ENCODE measurements at regions not wholly inside any gene's neighbourhood (a gene's known extent, or its start where the extent isn't known, plus 50 kb on each side); places are given as distances from the start of the nearest gene placed in this dataset.

GRCh38 chr10:121240556-121240955, 357.7 kb downstream of the FGFR2 start:
- no peak for TF ChIP-seq TAF1 (IDR thresholded peaks at IDR 0.05; ENCODE audit: low read depth)
- TF ChIP-seq SMC3 (conservative IDR thresholded peaks at IDR 0.05; ENCODE audit: poor library complexity), result no peak
- no peak for TF ChIP-seq RAD21 (conservative IDR thresholded peaks at IDR 0.05)
- TF ChIP-seq REST (IDR thresholded peaks at IDR 0.05; ENCODE audit: borderline replicate concordance), result no peak
- TF ChIP-seq CTCF (IDR thresholded peaks at IDR 0.05; ENCODE audit: poor library complexity, severe bottlenecking), result no peak
- no peak for TF ChIP-seq EZH2 (IDR thresholded peaks at IDR 0.05; ENCODE audit: borderline replicate concordance, insufficient read depth, low read length, poor library complexity, severe bottlenecking)
- no peak for TF ChIP-seq EP300 (conservative IDR thresholded peaks at IDR 0.05; ENCODE audit: poor library complexity, severe bottlenecking)
- Histone ChIP-seq H3K79me2 (replicated peaks; ENCODE audit: insufficient read depth, low read length) (no peaks in the 10 kb centered on the region), H3K36me3 (ENCODE audit: insufficient read depth, low read length) (no peaks in the 10 kb centered on the region), H3F3A (ENCODE audit: insufficient read depth, low read length, poor library complexity, severe bottlenecking) (no peaks in the 10 kb centered on the region), H4K20me1 (ENCODE audit: insufficient read depth) (no peaks in the 10 kb centered on the region), H3K9me3 (ENCODE audit: low read length) (no peaks in the 10 kb centered on the region), H3K27ac (ENCODE audit: low read length) (no peak overlapping the region), H3K27me3 (ENCODE audit: insufficient read depth, low read depth, low read length) (no peaks in the 10 kb centered on the region), H3K9me2 (ENCODE audit: insufficient read depth, low read length) (no peaks in the 10 kb centered on the region), H3K9ac (ENCODE audit: low read length) (no peak overlapping the region), H3K4me2 (ENCODE audit: low read length) (no peak overlapping the region), H3K4me3 (ENCODE audit: low read length) (no peak overlapping the region), H2AFZ (ENCODE audit: low read depth, low read length) (no peak overlapping the region)

- TF ChIP-seq MXI1 (conservative IDR thresholded peaks at IDR 0.05; ENCODE audit: poor library complexity, severe bottlenecking) (no peak), TAF1 (IDR thresholded peaks at IDR 0.05; ENCODE audit: low read depth) (no peak), RAD21 (conservative IDR thresholded peaks at IDR 0.05) (no peak), SMC3 (conservative IDR thresholded peaks at IDR 0.05; ENCODE audit: poor library complexity) (no peak), POLR2AphosphoS5 (IDR thresholded peaks at IDR 0.05) (no peak), EP300 (conservative IDR thresholded peaks at IDR 0.05; ENCODE audit: poor library complexity, severe bottlenecking) (no peak), CTCF (IDR thresholded peaks at IDR 0.05; ENCODE audit: poor library complexity, severe bottlenecking) (no peak), REST (IDR thresholded peaks at IDR 0.05; ENCODE audit: borderline replicate concordance) (no peak), EZH2 (IDR thresholded peaks at IDR 0.05; ENCODE audit: borderline replicate concordance, insufficient read depth, low read length, poor library complexity, severe bottlenecking) (no peak)
- H3K9ac ChIP-seq (ENCODE audit: low read length), result no peak overlapping the region
- no peaks in the 10 kb centered on the region for H3K9me2 ChIP-seq (ENCODE audit: insufficient read depth, low read length)
- no peaks in the 10 kb centered on the region for H4K20me1 ChIP-seq (ENCODE audit: insufficient read depth)
- no peak overlapping the region for H3K4me3 ChIP-seq (ENCODE audit: low read length)
- H3K27ac ChIP-seq (ENCODE audit: low read length), result no peak overlapping the region
- no peaks in the 10 kb centered on the region for H3K79me2 ChIP-seq (replicated peaks; ENCODE audit: insufficient read depth, low read length)
- no peaks in the 10 kb centered on the region for H3K27me3 ChIP-seq (ENCODE audit: insufficient read depth, low read depth, low read length)
- no peak overlapping the region for H2AFZ ChIP-seq (ENCODE audit: low read depth, low read length)
- no peaks in the 10 kb centered on the region for H3K36me3 ChIP-seq (ENCODE audit: insufficient read depth, low read length)
- H3K9me3 ChIP-seq (ENCODE audit: low read length), result no peaks in the 10 kb centered on the region
- H3K4me2 ChIP-seq (ENCODE audit: low read length), result no peak overlapping the region
- no peaks in the 10 kb centered on the region for H3F3A ChIP-seq (ENCODE audit: insufficient read depth, low read length, poor library complexity, severe bottlenecking)
Measured at GRCh38 chr10:121241337-121241736, 356.9 kb downstream of the FGFR2 start.
